HG02571 (cell line): ENCODE measurements at regions not wholly inside any gene's neighbourhood (a gene's known extent, or its start where the extent isn't known, plus 50 kb on each side); places are given as distances from the start of the nearest gene placed in this dataset.
A peak's percentile ranks its signal among the peaks of the same experiment; 100 is the strongest.
"Not testable (repeated sequence)": the region's sequence is repeated elsewhere in the genome, so short reads cannot be mapped to it uniquely, and the experiment has no call there.

ENCODE experiments used
- ATAC-seq: cut with Tn5 transposase; IDR thresholded peaks from one replicate; pipeline ENCODE4 v1.9.1; 2021; ENCODE audit warnings: mild to moderate bottlenecking, moderate library complexity; ENCODE audit not compliant: unreplicated experiment

DNA sequence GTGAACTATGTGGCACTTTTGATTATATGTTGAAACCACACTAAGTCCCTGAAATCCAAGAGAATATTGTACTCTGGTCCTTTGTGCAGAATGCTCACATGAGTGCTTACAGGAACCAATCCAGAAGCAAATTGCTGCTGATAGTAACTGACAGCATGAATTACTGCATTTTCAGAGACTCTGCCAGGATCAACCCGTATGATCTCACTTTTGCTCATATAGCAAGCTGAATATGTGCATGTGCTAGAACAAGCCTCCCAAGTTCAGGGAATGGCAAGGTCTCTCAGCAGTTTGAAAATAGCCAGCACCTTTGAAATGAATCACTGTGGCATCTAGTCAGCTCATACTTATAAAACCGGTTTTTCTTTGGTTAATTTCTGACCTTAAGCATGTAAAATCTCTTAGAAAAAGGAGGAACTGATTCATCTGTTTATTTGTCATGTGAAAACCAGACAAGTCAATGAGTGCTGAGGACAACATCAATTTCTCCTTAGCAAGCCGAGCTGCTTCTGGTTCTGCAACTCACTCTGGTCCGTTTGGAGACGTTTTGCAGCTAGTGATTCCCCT is 215.7 kb upstream of the ELL2 start:
- ATAC-seq = peak; percentile 80

DNA sequence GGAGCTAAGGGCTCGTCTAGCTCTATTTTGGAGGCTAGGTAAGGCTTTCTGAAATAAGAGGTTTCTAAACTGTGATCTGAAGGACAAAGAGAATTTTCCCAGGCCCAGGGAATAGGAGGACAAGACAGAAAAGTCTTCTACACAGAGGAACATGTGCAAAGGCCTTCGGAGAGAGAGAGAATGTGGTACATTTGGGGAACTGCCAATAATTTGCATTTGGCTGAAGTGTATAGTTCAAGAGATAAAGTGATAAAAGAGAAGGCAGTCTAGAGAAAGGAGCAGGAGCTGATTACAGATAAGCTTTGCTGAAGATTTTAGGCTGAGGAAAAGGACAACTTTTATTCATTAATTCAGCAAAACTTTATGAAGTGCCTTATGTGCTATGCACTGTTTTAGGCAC is 214.4 kb upstream of the ELL2 start:
- no peak for ATAC-seq

DNA sequence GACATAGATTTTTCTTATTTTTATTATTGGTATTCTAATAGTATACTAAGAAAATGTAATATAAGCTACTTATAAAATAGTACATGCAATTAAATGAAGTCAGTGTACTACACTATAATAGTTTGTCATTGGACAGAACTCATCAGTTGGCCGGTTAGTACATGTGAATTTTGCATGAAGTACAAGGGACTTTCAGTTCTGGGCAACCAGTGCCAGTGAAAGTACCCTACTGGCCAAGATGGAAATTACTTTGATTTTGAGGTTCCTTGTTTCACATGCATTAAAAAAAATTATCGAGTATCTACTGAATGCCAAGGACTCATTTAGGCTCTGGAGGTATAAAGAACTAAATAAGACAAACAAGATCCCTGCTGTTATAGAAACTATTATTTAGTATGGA is 213.4 kb upstream of the ELL2 start:
- no peak for ATAC-seq

DNA sequence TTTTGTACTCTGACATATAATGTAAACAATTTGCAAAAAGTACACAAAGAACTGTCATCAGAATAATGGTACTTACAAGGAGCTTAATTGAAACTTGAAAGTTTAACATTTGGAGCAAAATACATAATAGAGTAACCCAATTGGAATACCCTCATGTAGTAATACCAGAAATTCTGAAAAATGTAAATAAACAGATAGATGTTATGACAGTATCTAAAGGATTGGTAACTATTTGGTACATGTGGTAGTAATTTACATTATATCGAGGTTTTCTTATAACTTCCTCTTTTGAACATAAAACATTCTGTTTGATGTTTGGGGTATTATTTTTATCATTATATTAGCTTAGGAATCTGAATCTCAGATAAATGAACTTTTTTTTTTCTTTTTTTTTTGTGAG is 211.7 kb upstream of the ELL2 start:
- ATAC-seq = no peak

DNA sequence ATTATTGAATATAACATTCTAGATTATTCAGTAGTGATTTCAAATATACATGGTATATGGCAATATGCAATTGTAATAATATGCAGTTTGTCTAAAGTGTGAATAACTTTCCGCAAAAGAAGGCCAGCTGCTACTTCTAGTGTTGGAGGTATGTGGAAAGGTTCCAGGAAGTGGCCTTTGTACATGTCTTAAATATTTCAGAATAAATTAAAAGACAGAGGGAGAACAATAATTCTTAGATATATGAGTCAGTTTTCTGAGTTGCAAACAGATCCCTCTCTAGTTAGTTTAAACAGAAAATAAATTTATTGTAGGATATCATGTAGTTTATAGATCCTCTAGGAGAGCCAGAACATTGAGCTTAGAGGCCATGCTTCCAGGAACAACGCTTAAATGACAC is 210.8 kb upstream of the ELL2 start:
- ATAC-seq = no peak

DNA sequence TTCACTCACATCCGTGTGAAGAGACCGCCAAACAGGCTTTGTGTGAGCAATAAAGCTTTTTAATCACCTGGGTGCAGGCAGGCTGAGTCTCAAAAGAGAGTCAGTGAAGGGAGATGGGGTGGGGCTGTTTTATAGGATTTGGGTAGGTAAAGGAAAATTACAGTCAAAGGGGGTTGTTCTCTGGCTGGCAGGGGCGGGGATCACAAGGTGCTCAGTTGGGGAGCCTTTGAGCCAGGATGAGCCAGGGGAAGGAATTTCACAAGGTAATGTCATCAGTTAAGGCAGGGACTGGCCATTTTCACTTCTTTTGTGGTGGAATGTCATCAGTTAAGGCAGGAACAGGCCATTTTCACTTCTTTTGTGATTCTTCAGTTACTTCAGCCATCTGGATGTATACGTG is 210.3 kb upstream of the ELL2 start:
- ATAC-seq = not testable (repeated sequence)

DNA sequence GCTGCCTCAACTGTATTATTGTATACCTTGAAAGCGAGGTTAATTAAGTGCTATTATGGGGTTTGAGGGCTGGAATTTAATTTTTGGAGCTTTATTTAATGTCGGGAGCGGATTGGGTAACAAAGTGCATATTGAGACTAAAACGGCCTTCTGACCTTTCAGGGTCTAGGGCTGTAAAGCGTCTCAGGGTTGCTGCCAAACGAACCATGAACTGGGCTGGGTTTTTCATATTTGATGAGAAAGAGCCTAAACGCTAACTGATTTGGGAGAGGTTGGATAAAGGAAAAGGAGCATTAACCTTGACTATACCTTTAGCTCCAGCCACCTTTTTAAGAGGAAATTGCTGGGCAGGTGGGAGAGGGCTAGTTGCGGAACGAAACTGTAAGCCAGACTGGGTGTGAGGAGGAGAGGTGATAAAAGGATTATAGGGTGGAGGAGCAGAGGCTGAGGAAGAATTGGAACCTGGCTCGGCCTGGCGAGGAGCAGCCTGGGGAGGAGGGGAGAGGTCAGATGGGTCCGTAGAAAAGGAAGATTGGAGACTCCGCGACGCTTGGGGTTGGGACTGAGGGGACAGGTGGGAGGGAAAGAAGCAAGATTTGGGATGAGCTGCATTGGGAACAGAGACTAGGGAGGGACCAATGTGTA is 209.0 kb upstream of the ELL2 start:
- not testable (repeated sequence) for ATAC-seq

DNA sequence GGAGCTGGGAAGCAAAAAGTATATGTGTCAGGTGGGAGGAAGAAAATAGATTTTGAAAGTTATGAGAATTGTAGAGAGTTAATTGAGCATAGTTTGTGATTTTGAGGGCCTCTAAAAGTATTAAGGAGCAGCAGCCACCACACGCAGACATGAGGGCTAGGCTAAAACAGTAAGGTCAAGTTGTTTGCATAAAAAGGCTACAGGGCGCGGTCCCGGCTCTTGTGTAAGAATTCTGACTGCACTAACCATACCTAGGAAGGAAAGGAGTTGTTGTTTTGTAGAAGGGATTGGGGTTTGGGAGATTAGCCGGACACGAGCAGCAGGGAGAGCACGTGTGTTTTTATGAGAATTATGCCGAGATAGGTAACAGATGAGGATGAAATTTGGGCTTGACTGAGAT is 207.2 kb upstream of the ELL2 start:
- not testable (repeated sequence) for ATAC-seq

DNA sequence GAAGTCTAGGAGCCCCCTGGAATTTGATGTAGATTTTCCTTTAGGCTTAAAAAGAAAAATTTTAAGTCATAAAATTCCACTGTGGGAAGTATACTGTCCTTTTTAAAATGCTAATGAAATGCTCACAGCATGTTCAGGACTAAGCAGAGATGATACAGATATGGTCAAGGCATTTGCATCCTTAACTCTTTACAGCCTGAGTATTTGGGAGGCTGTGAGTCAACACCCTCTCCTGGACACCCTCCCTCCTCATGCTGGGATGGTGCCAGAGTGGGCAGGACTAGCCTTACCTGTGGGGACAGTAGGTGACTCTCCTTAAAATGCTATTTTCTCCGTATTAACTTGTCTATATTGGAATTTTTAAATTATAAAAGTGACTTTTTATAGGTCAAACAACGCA is 197.4 kb upstream of the ELL2 start:
- ATAC-seq = no peak

DNA sequence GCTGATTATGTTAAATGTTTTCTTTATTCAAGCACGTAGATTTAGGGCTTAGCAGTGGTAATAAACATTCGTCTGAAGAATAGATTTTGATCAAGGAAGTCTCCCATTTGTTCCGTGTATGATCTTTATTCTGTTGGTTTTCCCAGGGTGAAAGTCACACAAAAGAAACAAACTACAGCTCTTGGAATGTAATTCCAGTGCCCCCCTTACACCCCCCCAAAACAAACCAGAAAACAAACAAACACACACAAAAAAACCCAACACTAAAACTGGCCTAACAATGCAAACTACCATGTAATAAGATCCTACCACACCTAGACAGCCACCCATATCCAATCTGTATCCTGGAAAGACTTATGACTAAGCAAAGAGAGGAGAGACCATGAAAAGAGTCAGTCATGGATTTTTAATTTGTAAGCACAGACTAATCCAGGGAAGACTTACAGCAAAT is 196.2 kb upstream of the ELL2 start:
- ATAC-seq = no peak

DNA sequence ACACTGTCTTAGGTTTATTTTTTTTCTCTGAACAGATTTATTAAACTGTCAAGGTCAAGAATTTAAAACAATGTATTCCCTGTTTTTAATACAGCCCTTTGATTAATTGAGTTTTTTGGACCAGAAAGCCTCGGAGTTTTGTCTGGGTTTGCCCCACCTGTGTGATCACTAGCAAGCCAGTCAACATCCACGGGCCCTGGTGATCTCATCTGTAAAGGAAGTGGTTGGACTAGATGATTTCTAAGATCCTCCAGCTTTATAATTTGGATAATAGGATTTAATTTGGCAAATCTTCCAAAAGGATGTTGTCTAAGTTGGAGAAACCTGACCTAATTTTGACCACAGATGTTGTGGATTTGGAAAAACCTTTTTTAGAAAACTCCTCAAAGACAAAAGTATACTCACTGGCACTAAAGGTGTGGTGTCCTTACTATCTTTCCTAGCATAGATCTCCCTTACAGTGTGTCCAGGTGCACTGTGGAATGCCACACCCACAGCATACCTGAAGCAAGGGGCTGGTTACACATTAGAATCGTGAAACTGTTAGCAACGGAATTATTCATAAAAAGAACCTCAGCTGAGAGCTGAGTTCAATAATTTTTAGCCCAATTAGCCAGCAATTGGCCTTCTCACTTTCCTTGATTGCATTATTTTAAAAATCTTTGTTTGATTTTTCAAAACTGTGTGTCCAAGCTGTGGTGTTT is 195.6 kb upstream of the ELL2 start:
- no peak for ATAC-seq

DNA sequence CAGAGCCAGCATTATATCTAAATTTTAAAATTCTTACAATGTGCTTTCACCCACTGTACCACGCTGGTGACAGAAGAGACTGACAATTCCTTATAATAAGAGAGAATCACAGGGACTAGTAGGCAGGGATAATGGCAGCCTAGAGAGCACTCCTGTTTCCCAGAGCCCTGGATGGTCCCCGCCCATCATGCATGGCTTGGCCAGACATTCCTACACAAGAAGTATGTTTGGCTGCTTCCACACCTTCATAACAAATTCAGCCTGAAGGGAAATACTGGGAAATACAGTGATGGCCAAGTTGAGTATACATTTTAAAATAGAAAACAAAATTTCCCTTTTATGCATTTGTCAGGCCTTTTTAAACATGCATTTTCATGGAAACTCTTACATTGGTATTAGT is 193.5 kb upstream of the ELL2 start:
- ATAC-seq = no peak

DNA sequence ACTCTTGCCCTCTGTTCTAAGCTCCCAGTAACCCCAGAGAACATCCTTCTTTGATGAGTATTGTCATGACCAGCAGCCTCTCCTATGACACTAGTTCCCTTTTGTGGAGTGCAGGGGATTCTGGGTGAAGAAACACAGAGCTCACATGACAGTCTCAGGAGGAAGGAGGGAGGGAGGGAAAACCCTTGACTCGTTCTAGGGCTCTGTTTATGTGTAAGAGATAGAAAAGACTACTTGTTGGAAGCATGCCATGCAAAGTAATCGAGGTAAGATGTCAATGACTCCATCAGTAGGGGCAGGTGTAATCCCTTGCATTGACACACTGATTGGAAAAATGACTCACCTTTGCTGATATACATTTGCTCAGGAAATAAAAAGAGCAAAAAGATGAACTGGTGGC is 190.2 kb upstream of the ELL2 start:
- ATAC-seq = peak; percentile 51

DNA sequence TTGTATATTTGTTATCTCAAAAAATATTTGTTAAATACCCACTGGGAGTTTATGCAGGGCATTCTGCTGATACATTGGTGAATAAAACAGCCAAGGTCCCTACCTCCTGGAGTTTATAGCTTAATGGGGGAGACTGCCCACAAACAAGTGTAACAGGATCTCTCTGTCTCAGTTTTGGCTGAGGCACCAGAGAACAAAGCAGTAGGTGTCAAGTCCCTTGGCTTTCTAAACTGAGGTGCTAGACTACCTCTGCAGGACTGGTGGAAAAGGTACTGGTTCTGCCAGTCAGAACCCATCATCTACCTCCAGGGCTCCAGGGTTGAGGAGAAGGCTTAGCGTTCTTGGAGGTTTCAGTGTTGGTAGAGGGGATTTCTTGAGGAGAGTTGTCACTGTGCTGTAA is 188.4 kb upstream of the ELL2 start:
- no peak for ATAC-seq

DNA sequence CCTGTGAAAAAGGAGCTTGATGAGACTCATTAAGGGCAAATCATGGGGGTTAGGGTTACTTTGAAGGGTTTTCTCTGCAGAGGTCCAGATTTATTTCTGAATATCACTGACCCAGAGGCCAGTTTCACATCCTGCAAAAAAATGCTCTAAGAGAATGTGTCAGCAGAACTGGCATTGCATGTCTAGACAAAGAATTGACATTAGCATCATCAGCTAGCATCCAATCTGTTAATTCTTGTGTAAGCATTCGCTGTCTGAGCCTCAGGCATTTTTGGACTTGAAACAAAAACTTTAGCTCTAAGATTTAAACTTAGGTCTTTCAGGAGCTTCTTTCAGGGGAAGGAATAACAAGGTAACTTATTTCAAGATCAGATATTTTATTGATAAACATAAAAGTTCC is 187.9 kb upstream of the ELL2 start:
- no peak for ATAC-seq

DNA sequence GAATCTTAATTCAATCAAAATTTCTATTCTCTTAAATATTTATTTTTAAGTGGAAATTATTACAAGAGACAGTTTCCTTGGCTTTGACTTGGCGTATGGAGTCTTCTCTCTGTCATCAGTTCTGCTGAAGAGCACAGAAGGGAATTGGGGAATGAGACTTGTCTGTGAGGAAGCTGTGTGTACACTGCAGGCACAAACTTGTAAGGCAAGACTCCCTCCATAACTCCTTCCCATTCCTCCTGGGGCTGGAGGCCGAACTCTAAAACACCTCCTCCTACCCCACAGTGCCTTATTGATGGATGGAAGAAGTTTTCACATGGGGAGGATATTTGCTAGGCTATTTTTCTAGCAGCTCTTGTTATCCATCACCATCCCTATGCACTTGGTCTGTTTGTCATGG is 187.4 kb upstream of the ELL2 start:
- ATAC-seq = no peak

DNA sequence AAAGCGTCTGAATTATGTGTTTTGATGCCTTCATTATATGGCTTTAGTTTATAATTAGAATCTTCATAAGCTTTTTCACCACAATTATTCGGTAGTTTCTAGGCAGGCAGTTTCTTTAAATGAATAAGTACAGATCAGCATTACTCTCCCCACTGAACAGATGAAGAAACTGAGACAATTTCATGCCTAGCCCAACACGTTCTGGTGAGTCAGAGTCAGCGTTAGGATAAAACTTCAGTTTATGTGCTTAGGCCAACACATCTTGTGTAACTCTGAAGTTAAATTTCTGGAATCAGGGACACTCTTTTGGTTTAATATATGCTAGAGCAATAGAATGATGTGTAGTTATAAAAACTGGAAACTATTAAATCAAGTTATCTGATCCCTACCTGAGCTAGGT is 186.7 kb upstream of the ELL2 start:
- ATAC-seq = no peak

DNA sequence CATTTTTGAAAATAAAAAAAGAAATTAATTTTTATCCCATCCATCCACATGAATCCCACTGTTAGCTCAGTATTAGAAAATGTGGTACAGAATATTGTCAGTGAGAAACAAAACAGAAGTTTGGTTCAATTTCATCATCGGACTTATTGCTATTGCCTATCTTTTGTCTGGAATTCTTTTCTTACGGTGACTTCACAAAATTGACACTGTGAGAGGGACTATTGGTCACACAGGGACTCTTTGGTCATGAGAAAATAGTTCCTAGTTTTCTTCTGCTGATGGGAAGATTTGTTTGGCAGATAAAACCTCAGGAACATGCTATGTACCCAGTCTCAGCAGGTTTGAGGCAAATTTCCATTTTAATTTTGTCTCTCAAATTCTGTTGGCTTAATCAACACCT is 186.2 kb upstream of the ELL2 start:
- no peak for ATAC-seq

DNA sequence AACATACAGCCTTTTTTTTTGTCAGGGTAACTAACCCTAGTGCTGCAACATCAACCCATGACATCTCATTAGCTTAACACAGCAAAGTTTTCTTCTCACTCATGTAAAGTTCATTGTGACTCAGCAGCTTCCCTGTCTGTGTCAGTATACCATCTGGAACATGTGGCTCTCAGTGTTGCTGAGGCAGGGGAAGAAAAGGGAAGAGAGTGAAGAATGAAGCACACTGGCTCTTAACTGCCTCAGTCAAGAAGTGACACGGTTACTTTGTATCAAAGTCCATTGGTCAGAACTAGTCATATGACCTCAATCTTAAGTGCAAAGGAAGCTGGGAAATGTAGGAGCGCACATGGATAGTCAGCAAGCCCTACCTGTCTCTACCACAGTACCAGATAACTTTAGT is 185.0 kb upstream of the ELL2 start:
- ATAC-seq = peak; percentile 64

DNA sequence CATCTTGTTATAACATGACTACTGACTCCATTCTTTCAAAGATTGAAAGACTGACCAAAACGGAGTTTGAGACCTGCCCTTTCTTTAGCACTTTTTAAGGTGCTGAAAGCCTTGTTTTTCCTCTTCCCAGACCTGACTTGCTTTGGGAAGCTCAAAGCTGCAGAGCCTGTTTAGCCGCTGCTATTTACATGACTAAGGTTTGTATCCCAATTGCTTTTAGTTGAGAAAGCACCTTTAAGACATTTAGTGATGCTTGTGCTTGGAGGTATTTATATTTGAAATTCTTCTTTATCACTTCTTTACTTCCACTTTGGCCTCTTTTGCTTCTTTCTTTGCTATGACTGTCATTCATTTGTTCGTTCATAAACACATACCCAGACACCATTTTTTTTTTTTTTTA is 182.6 kb upstream of the ELL2 start:
- no peak for ATAC-seq

DNA sequence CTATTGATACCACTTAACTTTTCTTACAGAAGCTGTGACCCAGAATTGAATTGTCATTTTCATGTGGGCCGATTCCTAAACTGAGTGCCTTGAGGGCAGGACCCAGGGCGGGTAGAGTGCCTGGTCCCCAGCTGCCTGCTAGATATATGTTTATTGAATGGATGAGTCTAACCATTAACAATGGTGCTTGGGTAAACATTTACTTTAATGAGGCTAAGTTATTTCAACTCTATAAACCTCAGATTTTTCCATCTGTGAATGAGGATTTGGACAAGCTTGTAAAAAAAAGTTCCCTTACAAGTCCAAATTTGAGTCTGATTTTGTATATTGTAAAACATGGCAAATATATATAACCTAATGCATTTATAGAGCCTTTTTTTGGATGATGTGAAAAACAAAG is 181.8 kb upstream of the ELL2 start:
- no peak for ATAC-seq

DNA sequence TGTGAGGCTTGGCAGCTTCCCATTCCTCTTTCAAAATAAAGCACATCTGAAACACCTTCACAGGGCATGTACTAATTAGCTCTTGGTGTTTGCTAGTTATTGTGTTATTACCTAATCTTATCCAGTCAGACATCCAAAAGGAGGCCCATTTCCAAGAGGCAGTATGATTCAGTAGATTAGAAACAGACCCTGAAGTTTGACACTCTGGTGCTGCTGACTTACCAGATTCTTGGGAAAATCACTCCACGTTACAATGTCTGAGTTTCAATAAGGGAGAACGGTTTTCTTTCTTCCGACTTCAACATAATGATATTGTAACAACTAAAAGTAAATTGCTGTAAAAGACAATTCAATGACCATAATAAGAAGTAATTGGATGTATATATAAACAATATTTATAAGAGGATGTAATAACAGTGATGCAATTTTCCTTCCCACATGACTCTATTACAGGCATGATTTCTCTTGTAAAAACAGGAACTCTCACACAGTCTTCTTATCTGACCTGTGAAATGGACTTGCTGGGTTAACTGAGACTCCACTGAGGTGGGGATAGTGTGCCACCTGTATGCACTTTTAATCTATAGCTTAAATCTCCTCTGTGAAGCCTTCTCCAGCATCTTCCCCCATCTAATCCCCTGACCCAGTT is 181.3 kb upstream of the ELL2 start:
- no peak for ATAC-seq
